IPS-NIHi7 (cell line): ENCODE measurements at regions not wholly inside any gene's neighbourhood (a gene's known extent, or its start where the extent isn't known, plus 50 kb on each side); places are given as distances from the start of the nearest gene placed in this dataset.

Experiments
- DNase-seq: peaks from one replicate; pipeline ENCODE4 v3.0.0; 2012; ENCODE audit warnings: mixed read lengths; ENCODE audit errors: extremely low spot score

GRCh38 chr4:65126200-65126599 lies 544.1 kb downstream of the EPHA5 start:
- no peak for DNase-seq

- DNase-seq = no peak
Measured at GRCh38 chr4:65120287-65120686, 550.0 kb downstream of the EPHA5 start.

- DNase-seq = no peak
Measured at GRCh38 chr4:65102419-65102818, 567.9 kb downstream of the EPHA5 start.

GRCh38 chr4:65096630-65097029 lies 573.7 kb downstream of the EPHA5 start:
- DNase-seq = no peak

GRCh38 chr4:65089666-65090065 lies 580.6 kb downstream of the EPHA5 start:
- DNase-seq = no peak

GRCh38 chr4:65083076-65083475 lies 587.2 kb downstream of the EPHA5 start:
- DNase-seq = peak; percentile 9

- no peak for DNase-seq
Measured at GRCh38 chr4:65071564-65071963, 598.7 kb downstream of the EPHA5 start.

- DNase-seq = no peak
Measured at GRCh38 chr4:65069177-65069576, 601.1 kb downstream of the EPHA5 start.

- no peak for DNase-seq
Measured at GRCh38 chr4:65066106-65066505, 604.2 kb downstream of the EPHA5 start.

GRCh38 chr4:65063601-65064000 lies 606.7 kb downstream of the EPHA5 start:
- DNase-seq = no peak

- DNase-seq = no peak
Measured at GRCh38 chr4:65050786-65051185, 619.5 kb downstream of the EPHA5 start.

- DNase-seq = no peak
Measured at GRCh38 chr4:65046192-65047133, 623.8 kb downstream of the EPHA5 start.

GRCh38 chr4:65033899-65034298 lies 624.6 kb upstream of the TECRL start:
- no peak for DNase-seq

- DNase-seq = no peak
Measured at GRCh38 chr4:65028592-65028991, 619.3 kb upstream of the TECRL start.

- DNase-seq = no peak
Measured at GRCh38 chr4:65023883-65024670, 614.8 kb upstream of the TECRL start.

- DNase-seq = no peak
Measured at GRCh38 chr4:65023081-65023480, 613.8 kb upstream of the TECRL start.

GRCh38 chr4:65021737-65022136 lies 612.5 kb upstream of the TECRL start:
- DNase-seq = no peak

GRCh38 chr4:65021149-65021548 lies 611.9 kb upstream of the TECRL start:
- DNase-seq = no peak

- no peak for DNase-seq
Measured at GRCh38 chr4:65019775-65020174, 610.5 kb upstream of the TECRL start.

GRCh38 chr4:65018313-65018712 lies 609.1 kb upstream of the TECRL start:
- DNase-seq = no peak

GRCh38 chr4:65014078-65014477 lies 604.8 kb upstream of the TECRL start:
- no peak for DNase-seq

- DNase-seq = peak; percentile 43
Measured at GRCh38 chr4:65007841-65008439, 598.7 kb upstream of the TECRL start.
